Cardiac fibroblast (primary cell): ENCODE measurements at regions not wholly inside any gene's neighbourhood (a gene's known extent, or its start where the extent isn't known, plus 50 kb on each side); places are given as distances from the start of the nearest gene placed in this dataset.
A peak's percentile ranks its signal among the peaks of the same experiment; 100 is the strongest.

Experiments
- DNase-seq, 2 donors: peaks; one replicate each; pipeline versions ENCODE4 v3.0.0 to v3.0.0-alpha.2; 2010; ENCODE audit warnings: low read depth in 2 of 2
- H3K4me3 ChIP-seq, 2 donors: replicated peaks in 1 of 2; 1 replicate in 1 of 2; 2 replicates in 1 of 2; pipeline ENCODE4 v1.5.1; 2011; ENCODE audit warnings: low read depth in 2 of 2, low read length in 2 of 2, mild to moderate bottlenecking in 2 of 2, moderate library complexity in 1 of 2
- CTCF ChIP-seq: IDR thresholded peaks from one replicate; pipeline ENCODE4 v1.5.1; 2011; ENCODE audit warnings: low read depth, mild to moderate bottlenecking, low read length, inconsistent platforms

GRCh38 chr14:96143906-96144305 lies 60.7 kb upstream of the BDKRB2 start:
- no peak for DNase-seq
- H3K4me3 ChIP-seq = no peak overlapping the region
- no peak for TF ChIP-seq CTCF

- peak; percentile 30 to 51 for DNase-seq
- TF ChIP-seq CTCF = no peak
- no peak overlapping the region for H3K4me3 ChIP-seq
Observed at GRCh38 chr14:96145116-96145864, 59.3 kb upstream of the BDKRB2 start.

GRCh38 chr14:96146131-96146771 lies 58.4 kb upstream of the BDKRB2 start:
- no peak overlapping the region for H3K4me3 ChIP-seq
- DNase-seq = peak; percentile 39 to 78
- no peak for TF ChIP-seq CTCF

GRCh38 chr14:96148631-96149030 lies 56.0 kb upstream of the BDKRB2 start:
- DNase-seq = no peak
- TF ChIP-seq CTCF = no peak
- no peak overlapping the region for H3K4me3 ChIP-seq

GRCh38 chr14:96149131-96149530 lies 55.5 kb upstream of the BDKRB2 start:
- DNase-seq = no peak
- no peak overlapping the region for H3K4me3 ChIP-seq
- no peak for TF ChIP-seq CTCF

- TF ChIP-seq CTCF = no peak
- DNase-seq = no peak
- H3K4me3 ChIP-seq = no peak overlapping the region
Observed at GRCh38 chr14:96150214-96150613, 54.4 kb upstream of the BDKRB2 start.
